Umbilical cord (tissue), 1 donor: ENCODE measurements at regions not wholly inside any gene's neighbourhood (a gene's known extent, or its start where the extent isn't known, plus 50 kb on each side); places are given as distances from the start of the nearest gene placed in this dataset.

ENCODE experiments used
- DNase-seq: peaks from one replicate; pipeline ENCODE4 v3.0.0-alpha.2; 2015; ENCODE audit warnings: low spot score

DNA sequence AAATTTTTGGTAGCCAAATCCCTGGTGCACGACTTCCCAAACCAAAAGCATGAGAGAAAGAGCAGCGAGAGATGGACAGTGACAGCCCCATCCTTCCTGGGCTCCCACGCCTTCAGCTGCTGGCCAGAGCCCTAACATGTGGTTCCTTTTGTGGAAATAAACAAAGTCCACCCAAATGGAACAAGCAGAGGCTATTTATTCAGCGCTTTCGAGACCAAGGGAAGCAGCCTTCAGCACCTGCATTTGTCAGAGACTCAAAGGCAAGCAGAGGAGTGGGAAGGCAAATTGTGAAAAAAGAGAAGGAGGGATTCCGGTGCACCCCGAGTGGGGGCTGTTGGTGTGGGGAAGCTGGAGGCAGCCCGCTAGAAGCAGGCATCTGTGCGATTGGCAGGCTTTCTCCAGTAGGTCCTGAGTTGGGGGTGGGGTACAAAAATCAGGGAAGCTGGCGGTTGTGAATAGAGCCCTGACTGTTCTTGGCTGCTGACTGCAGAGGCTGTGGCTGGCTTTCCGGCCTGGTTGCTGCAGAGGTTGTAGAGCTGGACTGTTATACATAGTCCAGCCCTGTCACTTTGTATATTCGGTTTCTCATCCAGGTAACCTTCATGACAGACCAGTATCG is 427.2 kb downstream of the OCA2 start:
- no peak for DNase-seq

DNA sequence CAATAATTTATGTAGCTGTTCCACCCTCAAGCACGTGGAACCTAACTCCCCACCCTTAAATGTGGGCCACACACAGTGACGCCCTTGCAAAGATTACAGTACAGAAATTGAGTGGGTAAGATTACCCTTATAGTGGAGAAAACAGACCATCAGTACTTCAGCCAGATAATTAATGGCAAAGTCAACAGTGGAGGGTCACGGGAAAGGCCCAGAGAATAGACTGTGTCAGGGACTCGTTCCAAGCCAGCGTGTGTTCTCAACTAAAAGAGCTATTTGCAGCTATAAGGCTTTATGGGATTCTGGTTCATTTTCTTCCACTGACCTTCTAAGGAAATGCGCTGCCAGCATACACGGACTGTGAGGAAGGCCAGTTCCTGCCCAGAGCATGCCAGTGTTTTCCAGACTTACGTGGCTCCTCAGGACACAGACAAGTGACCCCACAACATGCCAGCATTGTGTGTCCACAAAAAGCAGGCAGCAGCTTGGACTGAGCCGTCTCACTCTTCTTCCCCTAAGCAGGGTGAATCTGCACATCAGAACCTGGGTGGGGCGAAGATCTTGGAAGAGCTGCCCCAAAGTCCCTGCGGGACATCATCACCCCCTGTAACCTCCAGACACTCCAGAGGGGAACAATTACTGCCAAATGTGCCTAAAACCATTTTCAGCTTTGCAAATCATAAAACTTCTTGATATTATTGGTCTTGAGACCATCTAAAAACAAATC is 428.5 kb downstream of the OCA2 start:
- DNase-seq, result peak; percentile 58

DNA sequence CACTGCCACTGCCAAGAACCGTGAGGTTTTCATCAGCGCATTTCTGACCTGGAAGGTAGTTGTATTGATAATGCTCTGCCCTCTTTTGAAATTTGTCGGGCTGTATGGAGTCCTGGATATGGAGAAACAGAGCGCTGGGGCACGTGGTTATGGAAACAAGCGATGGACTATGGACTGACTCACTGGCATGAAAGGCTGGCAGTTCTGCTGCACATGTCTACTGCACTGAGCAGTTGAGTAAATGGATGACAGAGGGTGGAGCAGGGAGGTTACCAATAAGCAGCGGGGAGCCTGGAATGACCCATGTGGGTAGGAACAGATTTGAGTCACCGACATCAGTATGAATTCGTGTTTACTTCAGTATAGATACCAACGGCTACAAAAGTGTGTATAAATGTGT is 429.5 kb downstream of the OCA2 start:
- DNase-seq, result no peak

DNA sequence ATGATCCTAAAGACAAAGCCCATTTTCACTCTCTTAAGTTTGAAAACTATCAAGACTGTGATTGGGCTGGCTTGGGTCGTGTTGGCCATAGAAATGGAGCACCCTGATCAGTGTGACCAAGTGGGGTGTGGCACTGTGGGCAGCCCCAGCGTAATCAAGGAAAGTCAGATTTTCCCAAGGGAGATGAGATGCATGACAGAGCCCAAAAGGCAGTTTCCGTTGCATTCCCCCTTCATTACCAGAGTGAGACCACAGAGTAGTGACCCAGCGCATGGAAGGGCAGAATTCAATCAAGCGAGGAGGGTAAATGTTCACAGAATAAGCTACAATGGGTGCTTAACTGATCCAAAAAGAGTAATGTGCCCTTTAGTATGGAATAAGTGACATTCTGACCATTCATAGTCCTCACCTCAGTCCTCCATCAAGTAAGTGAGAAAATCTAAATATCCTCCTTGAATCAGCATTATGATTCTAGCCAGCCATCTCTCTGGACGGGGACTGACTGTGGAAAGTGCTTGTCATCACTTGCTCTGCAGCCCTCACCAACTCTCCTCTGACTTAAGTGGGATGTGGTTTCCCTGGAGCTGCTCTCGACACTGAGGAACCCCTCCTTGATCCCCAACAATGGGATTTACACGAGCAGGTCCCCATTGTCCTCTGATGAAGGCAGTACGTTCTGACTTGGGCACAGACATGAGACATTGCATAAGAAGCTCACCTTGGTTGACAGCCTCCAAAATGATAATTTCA is 430.5 kb downstream of the OCA2 start:
- DNase-seq, result no peak

DNA sequence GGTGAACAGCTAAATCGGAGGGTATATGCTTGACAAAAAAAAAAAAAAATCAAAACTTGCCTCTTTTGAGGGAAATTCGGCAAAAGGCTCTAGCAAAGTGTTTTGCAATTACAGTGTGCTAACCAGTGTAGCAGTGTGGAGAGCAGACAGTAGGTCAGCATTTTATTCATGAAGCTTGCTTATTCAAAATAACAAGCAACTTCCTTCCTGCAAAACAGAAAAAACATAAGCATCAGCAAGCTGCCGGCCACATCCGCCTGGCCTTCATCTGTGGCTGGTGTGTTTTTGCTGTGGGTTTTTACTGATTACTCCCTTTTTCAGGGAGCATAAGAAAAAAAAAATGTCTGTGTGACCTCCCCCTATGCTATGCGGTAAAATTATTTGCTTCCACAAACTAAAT is 434.1 kb downstream of the OCA2 start:
- DNase-seq, result no peak

DNA sequence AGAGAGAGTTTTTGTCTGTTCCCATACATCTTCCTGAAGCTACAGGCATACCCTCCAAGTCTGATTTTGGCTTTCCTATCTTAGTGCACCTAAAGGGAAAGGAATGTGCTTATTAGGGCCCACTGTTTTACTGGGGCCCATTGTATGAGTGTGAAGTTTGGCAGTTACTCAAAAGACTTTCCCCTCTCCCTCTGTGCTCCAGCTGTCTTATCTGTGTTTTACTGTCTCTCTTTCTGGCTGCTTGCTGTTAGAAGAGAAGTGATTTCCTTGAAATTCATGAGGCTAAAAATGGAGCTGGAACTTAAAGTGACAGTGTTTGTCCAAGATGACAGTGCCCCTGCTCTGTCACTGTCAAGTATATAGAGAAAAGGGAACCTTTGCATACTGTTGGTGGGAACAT is 436.2 kb downstream of the OCA2 start:
- DNase-seq, result no peak

DNA sequence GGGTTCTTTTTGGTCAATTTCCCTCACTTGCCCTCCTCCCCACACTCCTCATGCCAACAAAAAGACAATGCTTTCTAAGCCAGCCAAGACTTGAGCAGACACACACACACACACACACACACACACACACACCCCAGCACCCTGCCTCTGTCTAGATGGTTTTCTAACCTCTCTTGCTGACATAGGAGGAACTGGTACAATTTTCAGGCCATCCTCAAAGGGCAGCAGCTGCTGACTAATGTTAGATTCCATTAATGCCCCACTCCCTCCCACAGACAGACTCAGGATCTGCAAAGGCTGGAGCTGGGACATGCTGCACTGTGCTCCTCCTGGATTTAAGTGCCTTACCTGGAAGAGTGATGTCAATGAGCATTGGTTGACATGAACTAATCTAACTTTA is 438.4 kb downstream of the OCA2 start:
- no peak for DNase-seq

DNA sequence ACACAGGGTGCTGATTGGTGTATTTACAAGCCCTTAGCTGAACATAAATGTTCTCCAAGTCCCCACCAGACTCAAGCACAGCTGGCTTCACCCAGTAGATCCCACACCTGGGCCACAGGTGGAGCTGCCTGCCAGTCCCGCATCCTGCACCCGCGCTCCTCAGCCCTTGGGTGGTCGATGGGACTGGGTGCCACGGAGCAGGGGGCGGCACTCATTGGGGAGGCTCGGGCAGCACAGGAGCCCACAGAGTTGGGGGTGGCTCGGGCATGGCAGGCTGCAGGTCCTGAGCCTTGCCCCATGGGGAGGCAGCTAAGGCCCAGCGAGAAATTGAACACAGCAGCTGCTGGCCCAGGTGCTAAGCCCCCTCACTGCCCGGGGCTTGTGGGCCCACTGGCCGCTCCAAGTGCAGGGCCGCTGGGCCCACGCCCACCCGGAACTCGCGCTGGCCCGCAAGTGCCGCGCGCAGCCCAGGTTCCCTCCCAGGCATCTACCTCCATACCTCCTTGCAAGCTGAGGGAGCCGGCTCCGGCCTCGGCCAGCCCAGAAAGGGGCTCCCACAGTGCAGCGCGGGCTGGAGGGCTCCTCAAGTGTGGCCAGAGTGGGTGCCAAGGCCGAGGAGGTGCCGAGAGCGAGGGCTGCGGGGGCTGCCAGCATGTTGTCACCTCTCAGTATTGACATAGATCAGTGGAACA is 442.7 kb downstream of the OCA2 start:
- no peak for DNase-seq

DNA sequence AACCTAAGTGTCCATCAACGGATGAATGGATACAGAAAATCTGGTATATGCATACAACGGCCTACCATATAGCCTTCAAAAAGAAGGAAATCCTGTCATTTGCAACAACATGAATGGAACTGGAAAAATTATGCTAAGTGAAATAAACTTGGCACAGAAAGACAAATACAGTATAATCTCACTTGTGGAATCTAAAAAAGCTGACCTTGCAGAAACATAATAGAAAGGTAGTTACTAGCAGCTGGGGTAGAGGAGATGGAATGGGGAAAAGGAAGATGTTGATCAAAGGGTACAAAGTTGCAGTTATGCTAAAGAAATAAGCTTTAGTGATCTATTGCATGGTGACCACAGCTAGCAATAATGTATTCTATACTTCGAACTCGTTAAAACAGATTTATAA is 444.1 kb downstream of the OCA2 start:
- DNase-seq, result no peak

- DNase-seq, result no peak
Measured at GRCh38 chr15:27650244-27650643, 448.9 kb downstream of the OCA2 start.

DNA sequence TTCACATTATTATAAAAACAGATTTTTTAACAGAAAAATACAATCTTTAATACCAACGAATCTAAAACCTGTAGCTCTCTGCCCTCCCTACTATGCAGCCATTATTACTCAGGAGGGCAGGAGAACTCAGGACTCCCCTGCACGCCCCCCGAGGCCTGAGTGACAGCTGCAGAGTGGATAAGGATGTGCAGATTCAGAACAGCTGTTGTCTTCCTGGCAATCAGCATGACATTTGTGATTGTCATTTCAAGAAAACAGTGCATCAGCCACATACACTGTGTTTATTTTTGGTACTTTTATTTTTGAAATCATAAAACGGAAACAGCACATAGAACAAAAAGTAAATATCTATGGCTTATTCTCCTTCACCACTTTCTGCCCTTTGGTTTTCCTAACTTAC is 450.8 kb downstream of the OCA2 start:
- DNase-seq, result no peak

- no peak for DNase-seq
Measured at GRCh38 chr15:27646531-27646930, 452.6 kb downstream of the OCA2 start.

DNA sequence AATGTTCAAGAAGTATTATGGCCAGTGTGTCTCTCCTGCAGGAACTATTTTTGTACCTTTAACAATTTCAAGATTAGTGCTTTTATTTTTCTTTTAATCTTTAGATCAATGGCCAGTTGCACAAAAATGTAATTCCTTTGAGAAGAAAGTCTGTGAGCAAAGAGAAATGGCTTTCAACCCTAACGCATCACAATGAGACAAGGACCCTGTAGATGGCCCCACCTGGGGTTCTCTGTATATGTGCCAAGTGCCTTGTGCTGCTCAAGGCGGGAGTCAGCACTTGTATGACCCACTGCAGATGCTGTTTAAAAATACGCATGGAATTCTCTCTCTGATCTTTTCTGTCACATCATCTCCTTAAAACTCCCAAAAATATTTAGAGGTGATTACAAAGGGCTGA is 453.4 kb downstream of the OCA2 start:
- no peak for DNase-seq

DNA sequence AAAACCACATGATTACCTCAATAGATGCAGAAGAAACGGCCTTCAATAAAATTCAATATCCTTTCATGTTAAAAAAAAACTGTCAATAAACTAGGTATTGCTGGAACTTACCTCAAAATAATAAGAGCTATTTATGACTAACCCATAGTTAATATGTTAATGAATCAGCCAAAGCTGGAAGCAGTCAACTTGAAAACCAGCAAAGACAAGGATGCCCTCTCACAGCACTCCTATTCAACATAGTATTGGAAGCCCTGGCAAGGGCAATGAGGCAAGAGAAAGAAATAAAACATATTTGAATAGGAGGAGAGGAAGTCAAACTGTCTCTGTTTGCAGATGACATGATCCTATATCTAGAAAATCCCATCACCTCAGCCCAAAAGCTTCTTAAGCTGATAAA is 456.1 kb downstream of the OCA2 start:
- DNase-seq, result no peak

- DNase-seq, result no peak
Measured at GRCh38 chr15:27639595-27639994, 459.5 kb downstream of the OCA2 start.

DNA sequence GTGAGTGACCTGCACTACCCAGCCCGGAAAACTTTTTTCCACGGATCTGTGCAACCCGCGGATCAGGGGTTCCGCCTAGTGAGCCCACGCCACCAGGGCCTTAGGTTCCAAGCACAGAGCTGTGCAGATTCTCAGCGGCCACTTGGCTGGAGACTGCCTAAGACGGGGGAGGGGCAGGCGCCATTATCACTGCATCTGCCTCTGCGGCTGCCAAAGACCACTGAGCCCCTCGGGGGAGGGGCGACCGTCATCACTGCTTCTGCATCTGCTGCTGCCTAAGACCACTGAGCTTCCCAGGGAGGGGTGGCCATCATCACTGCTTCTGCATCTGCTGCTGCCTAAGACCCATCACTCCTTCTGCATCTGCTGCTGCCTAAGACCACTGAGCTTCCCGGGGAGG is 460.2 kb downstream of the OCA2 start:
- no peak for DNase-seq

DNA sequence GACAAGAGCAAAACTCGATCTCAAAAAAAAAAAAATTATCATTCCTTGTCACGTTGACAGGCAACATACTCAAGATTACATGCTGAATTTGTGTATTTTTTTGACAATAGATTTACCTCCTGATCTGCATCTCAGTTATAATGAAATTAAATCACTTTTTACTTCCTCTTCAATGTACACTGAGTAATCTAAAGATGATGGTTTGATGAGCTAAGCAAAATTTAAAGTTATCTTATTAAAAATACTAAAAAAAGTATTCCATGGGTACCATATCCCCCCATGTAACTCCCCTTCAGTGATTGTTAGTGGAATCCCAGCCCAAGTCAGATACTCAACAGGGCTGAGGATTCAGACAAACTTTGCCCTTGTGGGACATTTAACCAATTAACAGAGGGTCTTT is 463.2 kb downstream of the OCA2 start:
- DNase-seq, result no peak

DNA sequence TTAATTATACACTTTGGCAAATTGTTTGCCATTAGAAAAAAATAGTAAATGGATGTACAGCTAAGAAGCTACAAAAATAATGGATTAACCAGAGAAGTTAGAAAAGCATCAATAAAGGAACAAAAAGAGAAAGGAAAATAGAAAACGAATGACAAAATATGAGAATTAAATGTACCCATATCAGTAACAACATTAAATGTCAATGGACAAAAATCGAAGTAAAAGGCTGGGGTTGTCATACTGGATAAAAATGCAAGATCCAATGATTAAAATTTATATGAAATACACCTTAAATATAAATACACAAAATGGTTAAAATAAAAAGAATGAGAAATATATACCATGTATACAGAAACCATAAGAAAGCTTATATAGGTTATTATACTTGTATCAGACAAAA is 470.6 kb downstream of the OCA2 start:
- no peak for DNase-seq

GRCh38 chr15:27627623-27628022 is 471.5 kb downstream of the OCA2 start:
- no peak for DNase-seq

DNA sequence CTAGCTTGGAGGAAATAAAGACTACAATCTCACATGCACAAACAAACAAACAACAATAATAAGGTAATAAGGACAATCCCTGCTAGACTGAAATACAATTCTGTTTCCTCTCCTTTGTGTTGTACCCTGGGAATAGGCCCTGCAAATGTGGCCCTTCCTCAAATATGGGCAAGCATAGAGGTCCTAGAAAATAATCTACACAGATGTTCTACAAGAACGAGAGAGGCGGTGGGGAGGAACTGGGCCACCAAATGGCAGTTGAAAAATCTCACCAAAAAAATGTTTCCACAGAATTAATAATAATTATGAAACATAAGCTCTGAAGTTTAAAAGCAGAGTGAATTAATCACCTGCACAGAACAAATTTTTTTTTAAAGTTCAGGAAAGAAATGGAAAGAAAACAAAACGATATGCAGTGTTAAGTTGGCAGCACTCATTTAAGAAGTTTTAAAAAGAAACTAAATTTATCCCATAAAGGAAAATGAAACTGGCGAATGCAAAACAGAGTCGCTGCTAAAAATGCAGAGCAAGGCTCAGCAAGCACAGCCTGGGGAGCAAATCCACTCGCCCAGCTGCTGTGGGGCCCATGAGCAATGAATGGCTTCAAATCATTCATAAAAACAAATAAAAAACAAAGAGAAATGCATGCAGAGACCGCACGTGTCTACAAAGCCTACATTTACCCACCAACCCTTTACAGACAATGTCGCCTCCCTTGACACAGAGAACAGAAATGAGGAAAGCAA is 475.4 kb downstream of the OCA2 start:
- no peak for DNase-seq

GRCh38 chr15:27623149-27623548 is 476.0 kb downstream of the OCA2 start:
- DNase-seq, result peak; percentile 64

DNA sequence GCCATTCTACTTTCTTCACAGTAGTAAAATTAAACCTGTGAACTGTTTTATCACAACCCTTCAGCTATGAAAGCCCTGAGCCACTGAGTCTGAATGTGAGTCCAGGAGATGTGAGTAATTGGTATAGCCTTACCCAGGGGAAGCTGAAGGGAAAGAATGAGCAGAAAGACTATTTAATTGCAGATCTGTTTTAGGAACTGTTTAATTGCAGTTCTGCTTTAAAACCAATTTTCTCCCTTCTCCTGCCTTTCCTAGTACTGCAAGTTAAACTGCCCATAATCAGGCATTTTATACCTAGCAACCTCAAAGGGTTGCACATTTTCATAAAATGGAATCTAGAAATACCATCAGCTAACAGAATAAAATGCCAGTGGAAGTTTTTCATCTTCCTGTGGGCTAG is 476.7 kb downstream of the OCA2 start:
- DNase-seq, result peak; percentile 5
